ENCODE measurements at regions not wholly inside any gene's neighbourhood (a gene's known extent, or its start where the extent isn't known, plus 50 kb on each side); places are given as distances from the start of the nearest gene placed in this dataset.
"Not testable (repeated sequence)": the region's sequence is repeated elsewhere in the genome, so short reads cannot be mapped to it uniquely, and the experiment has no call there.

DNA sequence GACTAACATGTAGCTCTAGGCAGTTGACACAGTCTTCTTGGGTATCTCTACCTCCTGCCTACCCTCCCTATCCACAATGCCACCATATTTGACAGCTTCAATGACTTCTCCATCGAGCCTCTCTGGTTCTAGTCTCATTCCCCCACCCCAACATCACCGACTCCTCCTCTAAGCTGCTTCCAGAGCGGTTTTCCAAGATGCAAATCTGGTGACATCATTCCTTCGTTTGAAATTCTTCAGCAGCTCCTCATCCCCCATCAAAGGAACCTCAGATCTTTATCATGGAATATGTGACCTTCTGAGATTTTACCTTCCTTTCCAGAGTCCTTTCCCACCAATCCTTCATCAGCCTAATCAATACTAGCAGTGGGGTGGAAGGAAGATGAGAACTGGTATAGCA, 352.4 kb upstream of the RUNX1 start:
- DNase-seq (ENCODE audit: low read depth in 2 of 2): no peak

DNA sequence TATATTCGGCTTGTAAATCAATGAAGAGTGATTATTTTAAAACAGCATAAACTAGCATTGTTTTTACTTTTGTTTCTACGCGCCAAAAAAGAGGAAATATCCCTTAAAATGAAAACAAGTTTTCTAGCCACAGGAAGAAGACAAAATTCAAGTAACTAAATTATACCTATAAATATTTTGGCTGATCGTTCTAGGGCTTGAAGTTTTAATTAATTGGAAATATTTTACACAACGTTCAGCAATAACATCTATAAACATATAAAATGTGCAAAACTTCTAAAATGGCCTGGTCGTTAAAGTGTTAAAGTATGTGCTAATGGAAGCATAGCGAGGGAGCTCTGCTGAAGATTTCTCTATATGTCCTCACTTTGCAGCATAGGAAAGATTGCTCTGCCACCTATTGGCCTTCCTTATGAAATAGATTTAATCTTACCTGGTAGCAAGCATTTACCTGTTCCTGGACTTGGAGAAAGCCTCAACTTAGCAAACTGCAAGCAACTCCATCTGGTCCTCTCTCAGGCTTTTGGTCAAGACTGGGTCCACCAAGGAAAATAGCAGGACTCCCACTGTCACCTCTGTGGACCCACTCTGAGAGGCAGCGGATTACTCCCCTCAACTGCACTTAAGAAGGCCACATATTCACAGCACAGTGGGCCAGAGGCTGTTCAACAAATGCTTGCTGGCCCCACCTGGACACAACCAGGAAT, 351.3 kb upstream of the RUNX1 start:
- peak in 1 of 2 donors; percentile 14 for DNase-seq (ENCODE audit: low read depth in 2 of 2)

DNA sequence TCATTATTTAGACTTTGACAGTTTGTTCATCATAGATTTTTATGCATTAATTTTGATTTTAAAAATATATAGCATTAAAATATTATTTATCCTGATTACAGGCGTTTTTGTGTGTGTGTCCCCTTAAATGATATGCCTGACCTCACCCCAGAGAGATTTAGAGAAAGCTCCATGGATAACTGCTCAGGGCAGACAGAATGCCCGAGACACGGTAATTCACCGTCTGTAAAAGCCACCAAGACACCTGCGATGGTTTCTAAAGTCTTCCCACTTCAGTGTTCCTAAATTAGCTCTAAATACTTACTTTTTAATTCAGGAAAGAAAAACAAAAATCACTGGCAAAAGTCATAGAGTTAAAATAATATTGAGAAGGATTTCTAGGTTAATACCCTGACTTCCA, 350.6 kb upstream of the RUNX1 start:
- DNase-seq (ENCODE audit: low read depth in 2 of 2): no peak

- DNase-seq (ENCODE audit: low read depth in 2 of 2): no peak
Measured at GRCh38 chr21:35399002-35399530, 350.0 kb upstream of the RUNX1 start.

DNA sequence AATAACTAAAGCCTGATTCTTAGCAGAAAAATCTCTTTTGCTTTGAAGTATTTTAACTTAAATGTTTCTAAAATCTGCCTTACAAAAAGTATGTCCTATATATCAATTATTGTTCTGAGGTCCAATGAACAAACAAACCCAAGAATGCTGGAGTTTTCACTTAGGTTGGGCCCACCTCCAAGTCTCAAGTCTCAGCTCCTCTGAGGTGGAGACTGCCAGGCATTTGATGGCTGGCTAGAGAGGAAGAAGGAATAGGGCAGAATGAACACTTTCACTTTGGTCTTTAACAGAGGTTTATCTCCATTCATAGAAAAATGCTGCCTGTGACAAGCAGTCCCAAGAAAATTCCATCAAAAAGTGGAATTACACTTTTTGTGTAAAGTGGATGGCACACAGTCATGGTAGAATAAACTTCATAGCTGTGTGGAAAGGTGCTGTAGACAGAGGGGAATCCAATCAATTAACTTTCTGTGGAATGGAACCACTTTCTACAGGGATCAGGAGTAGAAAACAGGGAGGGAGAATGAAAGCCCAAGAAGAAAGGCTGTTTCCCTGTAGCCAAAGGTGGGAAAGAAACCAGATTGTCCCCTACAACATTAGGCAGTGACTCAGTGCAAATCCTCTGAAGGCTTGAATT, 349.4 kb upstream of the RUNX1 start:
- no peak for DNase-seq (ENCODE audit: low read depth in 2 of 2)

- DNase-seq (ENCODE audit: low read depth in 2 of 2): no peak
Measured at GRCh38 chr21:35397781-35398180, 348.7 kb upstream of the RUNX1 start.

DNA sequence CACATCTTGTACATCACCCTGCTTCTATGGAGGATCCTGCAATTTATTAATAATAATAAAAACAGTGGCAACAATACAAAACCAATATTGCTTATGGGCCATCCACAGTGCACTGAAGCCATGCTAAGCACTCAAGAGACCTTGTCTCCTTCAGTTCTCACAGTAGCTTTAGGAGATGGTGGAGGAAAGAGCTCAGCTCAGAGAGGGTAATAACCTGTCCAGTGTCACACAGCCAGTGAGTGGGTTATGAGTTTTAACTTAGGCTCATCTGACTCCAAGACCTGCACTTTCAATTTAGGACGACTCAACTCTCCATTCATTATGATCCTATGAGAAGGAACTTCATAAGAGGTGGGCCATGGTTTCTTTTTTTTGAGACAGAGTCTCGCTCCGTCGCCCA, 347.6 kb upstream of the RUNX1 start:
- no peak for DNase-seq (ENCODE audit: low read depth in 2 of 2)

- DNase-seq (ENCODE audit: low read depth in 2 of 2): no peak
Measured at GRCh38 chr21:35395728-35396127, 346.6 kb upstream of the RUNX1 start.

DNA sequence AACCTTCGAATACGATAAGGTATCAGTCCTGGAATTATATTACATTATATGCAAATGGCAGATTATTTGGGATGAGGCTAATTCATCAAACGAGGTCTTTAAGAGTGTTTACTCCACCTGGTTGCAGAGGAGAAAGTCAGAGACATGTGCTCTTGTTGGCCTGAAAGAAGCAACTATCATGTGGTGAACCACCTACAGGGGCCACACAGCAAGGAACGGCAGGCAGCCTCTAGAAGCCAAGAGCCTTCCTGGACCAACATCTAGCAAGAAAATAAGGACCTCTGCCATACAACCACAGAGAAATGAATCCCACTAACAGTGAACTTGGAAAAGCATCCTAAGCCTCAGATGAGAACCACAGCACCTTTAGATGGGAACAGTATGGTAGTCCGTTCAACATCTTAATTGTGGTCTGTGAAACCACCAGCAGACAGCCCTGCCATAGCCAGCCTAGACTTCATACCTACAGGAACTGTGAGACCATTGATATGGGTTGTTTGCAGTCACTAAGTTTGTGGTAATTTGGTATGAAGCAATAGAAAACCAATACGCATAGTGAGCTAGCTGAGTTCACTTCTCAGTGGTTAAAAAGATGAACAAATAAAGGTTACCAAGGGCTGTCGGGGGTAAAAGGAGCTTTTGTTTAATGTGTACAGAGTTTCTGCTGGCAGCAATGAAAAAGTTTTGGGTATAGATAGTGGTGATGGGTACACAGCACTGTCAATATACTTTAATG, 345.7 kb upstream of the RUNX1 start:
- DNase-seq (ENCODE audit: low read depth in 2 of 2): no peak

GRCh38 chr21:35394049-35394448, 344.9 kb upstream of the RUNX1 start:
- DNase-seq (ENCODE audit: low read depth in 2 of 2): no peak

- no peak for DNase-seq (ENCODE audit: low read depth in 2 of 2)
Measured at GRCh38 chr21:35390013-35390776, 341.1 kb upstream of the RUNX1 start.

DNA sequence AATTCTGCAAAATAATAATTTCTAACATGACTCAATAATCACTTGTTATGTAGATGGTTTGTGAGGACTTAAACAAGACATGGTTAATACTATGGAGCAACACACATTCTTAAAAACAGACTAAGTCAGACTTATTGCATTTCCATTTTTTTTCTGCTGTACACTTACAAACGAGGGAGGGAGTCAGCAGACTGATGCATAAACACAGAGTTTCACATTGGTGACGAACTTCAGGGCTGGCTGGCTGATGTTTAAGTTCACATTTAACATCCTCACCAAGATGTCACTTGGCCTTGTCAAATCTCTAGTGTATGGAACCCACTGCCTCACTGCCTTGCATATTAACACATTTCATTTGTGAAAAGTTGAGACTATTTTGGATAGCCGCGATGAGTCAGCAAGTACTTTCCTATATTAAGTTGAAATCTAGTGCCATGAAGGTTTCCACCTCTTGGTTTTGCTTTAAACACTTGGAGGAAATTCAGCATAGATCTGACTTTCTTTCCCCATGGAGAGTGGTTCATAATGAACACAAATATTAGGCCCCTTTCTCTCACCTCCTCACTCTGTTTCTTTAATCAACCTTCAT, 337.5 kb upstream of the RUNX1 start:
- no peak for DNase-seq (ENCODE audit: low read depth in 2 of 2)

- DNase-seq (ENCODE audit: low read depth in 2 of 2): no peak
Measured at GRCh38 chr21:35384375-35384774, 335.3 kb upstream of the RUNX1 start.

DNA sequence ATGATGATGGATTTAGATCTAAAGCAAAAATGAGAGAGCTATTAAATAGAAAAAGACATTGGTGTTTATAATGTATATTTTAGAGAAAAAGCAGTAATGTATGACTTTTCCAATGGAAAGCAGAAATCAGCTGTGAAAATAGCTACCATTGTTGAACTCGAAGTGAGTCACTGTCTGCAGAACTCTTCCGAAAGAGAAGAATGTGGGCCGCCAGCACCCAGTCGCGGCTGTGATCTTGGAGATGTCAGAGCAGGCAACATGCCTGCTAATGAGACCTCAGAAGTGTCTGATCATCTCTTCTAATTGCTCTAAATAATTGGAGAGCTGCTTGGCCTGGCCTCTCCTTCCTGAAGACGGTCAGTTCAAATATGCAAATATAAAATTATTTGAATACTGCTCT, 333.6 kb upstream of the RUNX1 start:
- no peak for DNase-seq (ENCODE audit: low read depth in 2 of 2)

DNA sequence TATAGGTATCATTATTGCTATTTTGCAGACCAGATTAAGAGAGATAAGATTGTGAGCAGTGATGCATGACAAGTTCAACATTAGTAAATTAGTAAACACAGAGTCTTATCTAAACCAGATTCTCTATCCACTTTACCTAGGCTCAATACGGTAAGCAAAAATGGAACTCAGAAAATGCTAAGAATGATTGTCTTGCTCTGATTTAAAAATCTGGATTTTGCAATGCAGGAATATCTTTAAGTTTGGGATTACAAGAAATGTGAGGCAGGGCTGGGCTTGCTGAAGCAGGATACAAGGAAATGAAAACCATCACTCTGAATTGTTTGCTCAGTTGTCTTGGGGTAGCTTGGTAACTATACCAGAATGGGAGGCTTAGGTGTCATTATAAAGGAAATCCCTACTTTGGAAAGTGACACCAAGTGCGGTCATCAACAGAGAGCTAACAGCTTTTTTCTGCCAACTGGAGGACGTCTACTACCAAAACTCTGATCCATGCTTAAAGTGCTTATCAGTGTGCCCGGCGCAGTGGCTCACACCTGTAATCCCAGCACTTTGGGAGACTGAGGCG, 332.7 kb upstream of the RUNX1 start:
- no peak for DNase-seq (ENCODE audit: low read depth in 2 of 2)

GRCh38 chr21:35380304-35380703, 331.2 kb upstream of the RUNX1 start:
- not testable (repeated sequence) for DNase-seq (ENCODE audit: low read depth in 2 of 2)

DNA sequence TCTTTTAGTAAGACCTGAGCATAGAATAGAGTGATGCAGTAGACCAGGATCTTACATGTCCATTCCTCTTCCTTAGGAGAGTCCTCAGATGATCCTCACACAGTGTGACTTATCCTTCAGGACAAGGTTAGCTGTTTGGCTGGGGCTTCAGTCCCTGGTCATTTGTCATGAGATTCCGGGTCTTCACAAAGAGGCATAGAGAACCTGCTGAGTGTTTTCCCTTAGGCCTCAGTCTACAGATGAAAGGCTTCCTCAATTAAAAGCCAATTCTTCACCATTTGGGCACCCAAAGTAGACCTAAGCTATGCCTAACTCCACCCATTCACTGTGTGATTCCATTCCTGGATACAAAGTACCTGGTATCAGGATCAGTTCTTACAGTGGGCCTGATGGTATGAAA, 329.8 kb upstream of the RUNX1 start:
- no peak for DNase-seq (ENCODE audit: low read depth in 2 of 2)

GRCh38 chr21:35377505-35378090, 328.5 kb upstream of the RUNX1 start:
- DNase-seq (ENCODE audit: low read depth in 2 of 2): no peak

DNA sequence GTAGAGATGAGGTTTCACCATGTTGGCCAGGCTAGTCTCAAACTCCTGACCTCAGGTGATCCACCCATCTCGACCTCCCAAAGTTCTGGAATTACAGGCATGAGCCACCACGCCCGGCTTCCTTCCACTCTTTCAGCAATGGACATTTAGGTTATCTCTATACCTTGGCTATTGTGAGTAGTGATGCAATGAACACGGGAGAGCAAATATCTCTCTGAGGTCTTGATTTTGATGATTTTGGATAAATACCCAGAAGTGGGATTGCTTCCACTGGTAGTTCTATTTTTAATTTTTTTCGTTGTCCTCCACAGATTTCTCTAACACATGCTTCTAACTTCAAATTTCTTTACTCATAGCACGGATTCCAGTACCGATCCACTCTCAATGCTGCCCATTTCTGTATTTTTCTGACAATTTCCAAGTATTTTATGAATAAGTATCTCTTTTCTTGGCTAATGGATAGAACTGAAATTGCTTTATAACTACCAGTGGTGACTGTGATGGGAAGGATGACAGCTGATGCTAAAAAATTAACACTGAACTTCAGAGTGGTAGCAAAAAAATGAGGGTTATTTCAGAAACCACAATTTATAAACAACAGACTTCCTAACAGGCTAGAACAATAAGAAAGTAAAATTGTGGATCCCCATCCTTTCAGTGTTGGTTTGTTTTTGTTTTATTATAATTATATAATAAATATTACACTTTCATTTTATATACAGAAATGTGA, 327.5 kb upstream of the RUNX1 start:
- DNase-seq (ENCODE audit: low read depth in 2 of 2): no peak

DNA sequence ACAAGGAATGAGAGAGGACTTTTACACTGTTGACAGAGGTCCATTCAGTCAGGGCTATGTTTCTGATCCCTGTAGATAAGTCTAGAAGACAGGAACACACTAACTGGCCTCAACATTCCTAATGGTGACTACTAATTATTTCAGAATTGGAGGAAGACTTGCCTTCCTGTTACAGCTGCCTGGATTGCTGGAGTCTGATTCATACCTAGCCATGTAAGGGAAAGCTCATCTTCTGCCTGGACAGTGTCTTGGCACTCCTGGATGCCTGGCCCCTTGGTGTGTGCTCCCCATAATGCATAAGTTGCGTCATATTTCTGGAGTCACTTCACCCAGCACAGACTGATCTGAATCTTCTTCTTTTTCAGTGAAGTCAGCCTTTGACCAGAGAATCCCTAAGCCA, 326.0 kb upstream of the RUNX1 start:
- no peak for DNase-seq (ENCODE audit: low read depth in 2 of 2)
